ENCODE measurements at regions not wholly inside any gene's neighbourhood (a gene's known extent, or its start where the extent isn't known, plus 50 kb on each side); places are given as distances from the start of the nearest gene placed in this dataset.

DNA sequence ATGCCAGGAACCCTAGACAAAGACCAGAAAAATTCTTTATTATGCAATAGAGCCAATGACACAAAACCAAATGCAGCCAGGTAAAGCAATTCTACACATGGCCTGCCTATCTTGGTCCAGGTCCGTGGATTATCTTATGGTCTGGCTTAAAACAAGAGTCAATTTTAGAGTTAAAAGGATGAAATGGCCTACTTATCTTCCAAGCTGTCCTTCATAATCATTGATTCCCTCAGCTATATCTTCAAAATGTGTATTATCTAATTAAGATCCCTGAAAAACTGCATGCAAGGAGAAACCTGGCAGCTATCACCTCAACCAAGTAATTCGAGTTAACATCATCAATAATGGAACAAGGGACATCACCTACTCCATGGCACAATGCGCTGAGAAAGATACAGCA, 479.4 kb upstream of the NRP1 start:
- no peak for DNase-seq (ENCODE audit: low read depth, low spot score)

DNA sequence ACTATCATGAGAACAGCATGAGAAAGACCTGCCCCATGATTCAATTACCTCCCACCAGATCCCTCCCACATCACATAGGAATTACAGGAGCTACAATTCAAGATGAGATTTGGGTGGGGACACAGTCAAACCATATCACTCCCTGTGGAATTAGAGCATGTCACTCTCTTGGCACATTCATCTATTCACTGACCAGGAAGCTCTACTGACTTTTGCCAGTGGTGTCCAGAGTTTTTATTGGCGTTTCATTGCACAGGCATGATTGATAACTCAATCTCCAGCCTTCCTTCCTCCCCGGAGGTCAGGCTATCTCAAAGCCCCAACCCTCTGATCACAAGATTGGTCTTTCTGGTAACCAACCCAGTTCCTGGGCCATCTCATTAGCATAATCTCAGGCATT, 478.9 kb upstream of the NRP1 start:
- no peak for DNase-seq (ENCODE audit: low read depth, low spot score)

DNA sequence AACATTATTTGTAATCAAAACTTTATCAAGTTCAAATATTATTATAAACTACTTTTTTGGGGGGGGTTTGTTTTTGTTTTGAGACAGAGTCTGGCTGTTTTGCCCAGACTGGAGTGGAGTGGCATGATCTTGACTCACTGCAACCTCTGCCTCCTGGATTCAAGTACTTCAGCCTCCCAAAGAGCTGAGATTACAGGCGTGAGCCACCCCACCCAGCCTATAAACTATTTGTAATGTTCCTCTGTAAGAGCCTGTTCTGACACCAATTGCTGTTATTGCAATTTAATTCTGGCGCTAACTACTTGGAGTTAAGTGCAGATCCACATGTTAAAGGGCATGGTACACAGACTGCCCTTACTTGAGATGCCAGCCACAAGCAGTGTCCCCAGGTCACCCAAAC, 478.1 kb upstream of the NRP1 start:
- DNase-seq (ENCODE audit: low read depth, low spot score): no peak

DNA sequence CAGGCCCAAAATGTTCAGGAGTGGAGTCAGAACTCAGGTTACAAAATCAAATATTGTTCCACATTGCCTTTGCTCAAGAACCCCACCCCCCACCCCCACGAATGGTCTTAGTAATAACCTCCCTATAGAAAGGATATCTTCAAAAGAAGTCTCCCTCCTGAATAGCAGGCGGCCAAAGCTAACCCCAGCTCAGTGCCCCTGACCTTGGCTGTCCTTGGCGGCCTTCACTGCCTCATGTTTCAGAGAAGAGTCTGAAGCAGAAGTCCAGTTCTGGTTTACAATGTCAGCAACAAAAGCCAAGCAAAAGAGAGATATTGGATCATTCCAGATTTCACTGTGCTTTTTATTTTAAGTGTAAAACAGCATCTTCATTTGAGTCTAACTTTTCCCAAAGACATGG, 476.5 kb upstream of the NRP1 start:
- no peak for DNase-seq (ENCODE audit: low read depth, low spot score)

DNA sequence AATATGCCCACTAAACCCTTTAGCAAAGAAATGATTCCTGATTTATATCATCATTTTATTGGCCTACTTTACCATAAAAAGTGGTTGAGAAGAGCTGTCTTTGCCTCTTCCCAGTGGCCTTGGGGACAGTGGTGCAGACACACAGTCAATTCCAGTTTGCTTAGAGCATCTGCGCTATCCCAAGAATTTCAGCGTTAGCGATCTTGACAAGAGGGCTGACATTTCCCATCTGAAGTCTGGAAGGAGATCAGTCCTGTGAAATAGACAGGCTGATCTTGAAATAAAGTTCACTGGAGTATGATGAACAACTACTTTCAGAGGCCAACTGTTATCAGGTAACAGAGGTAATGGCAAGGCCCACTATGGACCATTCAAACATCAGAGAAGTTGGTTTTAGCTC, 475.3 kb upstream of the NRP1 start:
- DNase-seq (ENCODE audit: low read depth, low spot score): no peak

DNA sequence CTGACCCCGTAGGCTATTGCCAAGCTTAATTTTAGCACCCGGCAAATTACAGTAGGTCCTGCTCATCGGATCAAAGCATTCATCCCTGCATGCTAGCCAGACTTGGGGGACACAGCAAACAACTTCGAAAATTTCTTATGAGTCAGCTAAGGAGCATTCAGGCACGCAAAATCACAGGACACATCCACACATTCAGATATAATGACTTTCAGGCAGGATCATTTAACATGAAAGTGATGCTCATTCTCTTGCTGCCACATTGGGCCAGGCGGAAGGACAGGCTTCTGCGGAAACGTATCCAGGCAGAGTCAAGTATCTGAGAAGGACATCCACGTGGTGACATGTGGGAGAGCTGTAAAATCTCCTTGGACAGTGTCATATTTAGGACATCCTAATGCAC, 474.0 kb upstream of the NRP1 start:
- DNase-seq (ENCODE audit: low read depth, low spot score): no peak

DNA sequence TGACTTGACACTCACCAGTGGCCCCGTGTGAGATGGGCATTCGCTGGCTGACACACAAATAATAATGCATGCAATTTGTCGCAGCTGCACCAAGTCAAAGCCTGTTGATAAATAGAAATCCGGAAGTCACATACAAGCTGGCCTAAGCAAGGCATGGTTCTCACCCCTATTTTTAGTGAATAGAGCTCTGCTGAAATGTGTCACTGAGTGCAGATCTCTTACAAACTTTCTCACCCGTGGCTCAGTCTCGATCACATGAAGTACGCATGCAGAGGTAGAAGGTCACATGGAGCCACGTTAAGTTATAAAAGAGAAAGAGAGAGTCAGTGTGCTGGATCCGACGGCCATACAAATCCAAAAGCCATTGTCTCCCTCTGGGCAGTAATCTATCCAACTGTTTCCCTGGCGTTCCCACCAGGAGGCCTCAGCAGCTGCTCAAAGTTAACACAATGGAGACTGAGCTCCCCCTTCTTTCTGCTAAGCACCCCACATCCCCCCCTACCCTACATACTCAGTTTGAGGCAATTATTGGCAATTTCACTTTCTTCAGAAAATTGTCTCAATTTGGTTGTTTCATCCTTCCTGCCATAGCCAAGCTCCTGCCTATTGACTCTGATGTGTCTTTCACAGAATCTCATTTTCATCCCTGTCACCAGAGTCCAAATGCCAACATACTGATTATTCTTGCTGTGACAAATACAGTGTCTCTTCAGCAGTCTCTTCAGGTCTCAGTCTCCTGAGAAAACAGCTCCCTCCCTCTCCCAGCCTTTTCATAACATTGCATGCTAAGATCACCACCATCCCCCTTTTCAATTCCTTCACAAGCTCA, 473.3 kb upstream of the NRP1 start:
- no peak for DNase-seq (ENCODE audit: low read depth, low spot score)

DNA sequence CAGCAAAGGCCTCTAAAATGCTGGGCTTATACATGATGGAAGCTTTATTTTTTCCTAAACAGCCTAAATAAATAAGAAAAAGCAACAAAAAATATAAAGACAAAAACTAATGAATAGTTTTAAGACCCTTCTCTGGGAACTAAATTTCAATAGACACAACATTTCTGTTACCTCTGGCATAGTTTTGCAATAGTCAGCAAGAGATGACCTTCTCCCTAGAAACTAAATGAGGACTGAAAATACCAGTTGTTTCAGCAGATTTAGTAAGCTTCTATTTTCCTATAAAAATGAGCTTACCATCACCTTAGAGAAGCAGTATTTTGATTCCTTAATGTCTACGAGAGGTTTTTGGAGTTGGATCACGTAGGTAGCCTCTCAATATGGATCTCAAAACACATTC, 471.4 kb upstream of the NRP1 start:
- DNase-seq (ENCODE audit: low read depth, low spot score): no peak

DNA sequence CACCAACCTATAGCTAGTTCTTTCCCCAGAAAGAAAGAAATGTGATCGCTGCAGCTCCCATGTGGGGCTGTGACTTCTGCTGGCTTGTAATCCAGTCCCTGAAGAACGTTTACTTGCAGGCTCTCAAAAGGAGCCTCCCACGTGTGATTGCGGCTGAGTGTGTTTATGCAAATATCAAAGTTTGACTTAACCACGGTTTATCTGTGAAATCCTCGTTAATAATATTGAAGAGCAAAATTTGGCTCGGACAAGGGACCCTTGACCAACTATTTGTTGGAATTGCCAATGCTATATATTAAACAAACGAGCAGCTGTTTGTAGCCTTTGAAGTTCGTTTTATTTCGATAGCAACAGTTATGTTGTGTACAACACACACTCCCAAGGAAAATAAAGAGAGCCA, 470.1 kb upstream of the NRP1 start:
- no peak for DNase-seq (ENCODE audit: low read depth, low spot score)

DNA sequence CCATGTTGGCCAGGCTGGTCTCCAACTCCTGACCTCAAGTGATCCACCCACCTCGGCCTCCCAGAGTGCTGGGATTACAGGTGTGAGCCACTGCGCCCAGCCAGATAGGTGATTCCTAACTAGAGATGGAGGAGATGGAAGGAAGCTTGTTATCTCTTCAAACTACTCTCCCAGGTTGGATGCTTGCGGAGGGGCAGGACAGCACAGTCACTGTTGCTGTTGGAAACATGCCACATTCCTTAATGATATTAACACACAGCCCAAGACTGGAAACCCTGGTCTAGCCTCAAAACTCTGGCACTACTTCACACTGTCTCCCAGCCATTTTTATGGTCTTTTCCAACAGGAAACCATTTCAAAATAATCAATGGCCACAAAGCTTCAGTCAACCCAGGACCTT, 468.8 kb upstream of the NRP1 start:
- peak; percentile 9 for DNase-seq (ENCODE audit: low read depth, low spot score)

DNA sequence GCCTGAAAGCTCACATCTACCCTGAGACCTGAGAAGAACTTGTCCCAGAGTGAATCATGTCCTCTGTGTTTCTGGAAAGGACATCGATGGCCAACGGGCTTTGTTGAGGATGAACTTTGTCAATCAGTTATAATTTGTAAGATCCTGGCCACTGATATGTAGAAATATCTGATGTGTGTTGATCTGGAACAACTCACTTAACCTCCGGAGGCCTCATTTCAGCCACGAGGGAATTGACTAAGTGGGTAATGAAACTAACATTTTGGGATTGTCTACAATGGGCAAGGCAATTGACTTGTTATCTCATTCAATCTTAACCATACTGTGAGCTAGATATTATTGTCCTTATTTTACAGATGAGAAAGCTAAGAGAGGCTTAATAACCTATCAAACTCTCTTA, 468.1 kb upstream of the NRP1 start:
- DNase-seq (ENCODE audit: low read depth, low spot score): no peak

DNA sequence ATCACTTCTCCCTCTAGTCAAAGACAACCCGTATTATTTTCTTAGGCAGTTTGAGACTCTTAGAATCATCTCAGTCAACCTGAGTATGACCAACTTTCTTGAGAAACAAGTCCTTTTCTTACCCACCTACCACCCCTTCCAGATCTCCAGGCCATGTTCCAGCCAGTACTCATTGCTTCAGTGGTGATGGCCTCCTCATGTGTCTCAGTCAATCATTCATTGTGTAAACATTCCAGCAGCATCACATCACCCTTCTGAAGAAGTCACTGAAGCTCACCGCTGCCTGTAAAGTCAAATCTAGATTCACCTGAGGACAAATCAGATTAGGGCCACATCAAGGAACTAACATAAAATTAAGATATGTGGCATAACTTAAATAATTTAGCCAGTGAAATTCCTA, 467.2 kb upstream of the NRP1 start:
- peak; percentile 41 for DNase-seq (ENCODE audit: low read depth, low spot score)

DNA sequence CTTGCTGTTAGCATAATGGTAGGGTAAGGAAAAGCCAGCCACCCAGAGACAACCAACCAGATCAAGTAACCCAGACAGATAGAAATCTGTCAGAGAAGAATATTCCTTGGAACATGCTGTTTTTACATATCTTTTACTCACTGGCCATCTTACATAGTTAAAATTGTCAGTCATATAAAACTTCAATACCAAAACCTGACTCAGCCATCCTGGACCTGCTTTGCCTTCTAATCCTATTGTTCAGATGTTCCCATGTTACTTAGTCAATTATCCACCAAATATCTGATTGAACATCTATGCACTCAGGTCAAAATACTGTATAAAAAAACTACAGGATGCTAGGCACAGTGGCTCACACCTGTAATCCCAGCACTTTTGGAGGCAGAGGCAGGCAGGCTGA, 466.5 kb upstream of the NRP1 start:
- no peak for DNase-seq (ENCODE audit: low read depth, low spot score)

DNA sequence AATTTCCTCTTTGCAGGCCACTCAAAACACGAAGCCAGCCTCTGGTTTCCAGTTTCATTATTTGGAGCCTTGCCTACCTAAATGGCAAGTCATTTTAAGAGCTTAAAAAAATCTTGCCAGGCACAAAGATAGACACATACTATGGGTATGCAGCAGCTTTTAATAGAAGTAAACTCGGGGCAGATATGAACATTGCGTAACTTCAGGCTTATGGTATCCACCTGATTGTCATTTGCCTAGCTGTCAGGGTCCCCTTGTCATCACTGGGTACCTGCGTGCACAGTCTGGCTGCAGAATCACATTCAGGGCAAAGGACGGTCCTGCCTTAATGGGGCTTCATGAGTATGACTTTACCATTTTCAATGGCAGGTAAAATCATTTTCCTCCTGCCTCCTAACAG, 466.1 kb upstream of the NRP1 start:
- no peak for DNase-seq (ENCODE audit: low read depth, low spot score)

DNA sequence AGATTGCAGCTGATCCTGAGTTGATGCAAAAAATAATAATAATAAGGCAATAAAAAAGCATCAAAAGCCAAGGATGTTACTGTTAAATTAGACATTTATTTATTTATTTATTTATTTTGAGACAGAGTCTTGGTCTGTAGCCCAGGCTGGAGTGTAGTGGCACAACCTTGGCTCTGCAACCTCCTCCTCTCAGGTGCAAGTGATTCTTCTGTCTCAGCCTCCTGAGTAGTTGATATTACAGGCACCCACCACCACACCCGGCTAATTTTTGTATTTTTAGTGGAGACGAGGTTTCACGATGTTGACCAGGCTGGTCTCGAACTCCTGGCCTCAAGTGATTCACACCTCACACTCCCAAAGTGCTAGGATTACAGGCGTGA, 465.5 kb upstream of the NRP1 start:
- DNase-seq (ENCODE audit: low read depth, low spot score): no peak

DNA sequence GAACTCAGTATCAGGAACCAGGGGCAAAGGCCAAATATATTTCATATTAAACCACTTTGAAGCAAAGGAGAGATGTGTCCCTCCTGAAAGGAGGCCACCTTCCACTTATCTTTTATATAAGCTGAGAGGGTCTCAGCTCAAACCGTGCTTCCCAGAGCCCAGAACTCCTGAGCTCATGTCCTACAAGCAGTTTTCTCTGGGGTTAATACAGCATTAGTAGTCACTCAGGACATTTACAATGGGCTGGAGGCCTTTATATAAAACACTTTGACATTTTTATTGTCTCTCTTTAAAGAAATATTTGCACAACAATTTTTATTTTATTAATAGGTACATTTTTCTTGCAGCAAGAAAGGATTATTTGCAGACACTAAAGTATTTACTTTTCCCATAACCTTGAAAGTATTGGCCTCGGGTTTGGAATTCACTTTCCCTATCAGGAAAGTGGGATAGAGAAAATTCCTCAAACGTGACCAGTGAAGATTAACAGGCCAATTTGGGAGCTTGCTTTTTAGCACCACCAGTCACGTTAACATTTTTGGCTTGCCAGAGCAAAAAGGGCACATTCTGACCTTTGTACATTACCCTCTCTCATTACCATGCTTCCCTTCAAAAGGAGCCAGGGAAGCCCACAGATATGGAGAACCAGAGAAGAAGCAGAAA, 464.9 kb upstream of the NRP1 start:
- peak; percentile 13 for DNase-seq (ENCODE audit: low read depth, low spot score)

DNA sequence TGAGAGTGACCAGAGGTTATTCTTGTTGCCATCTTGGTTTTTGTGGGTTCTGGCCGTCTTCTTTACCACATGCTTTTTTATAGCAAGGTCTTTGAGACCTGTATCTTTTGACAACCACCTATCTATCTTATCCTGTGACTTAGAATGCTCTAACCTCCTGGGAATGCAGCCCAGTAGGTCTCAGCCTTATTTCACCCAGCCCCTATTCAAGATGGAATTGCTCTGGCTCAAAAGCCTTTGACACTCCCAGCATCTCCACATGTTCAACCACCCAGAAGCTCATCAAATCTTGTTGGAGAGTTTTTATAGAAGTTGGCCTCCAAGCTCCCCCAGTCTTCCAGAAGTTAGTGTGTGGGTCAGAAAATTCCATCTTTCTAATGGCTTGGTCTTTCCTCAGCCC, 464.3 kb upstream of the NRP1 start:
- DNase-seq (ENCODE audit: low read depth, low spot score): peak; percentile 11

DNA sequence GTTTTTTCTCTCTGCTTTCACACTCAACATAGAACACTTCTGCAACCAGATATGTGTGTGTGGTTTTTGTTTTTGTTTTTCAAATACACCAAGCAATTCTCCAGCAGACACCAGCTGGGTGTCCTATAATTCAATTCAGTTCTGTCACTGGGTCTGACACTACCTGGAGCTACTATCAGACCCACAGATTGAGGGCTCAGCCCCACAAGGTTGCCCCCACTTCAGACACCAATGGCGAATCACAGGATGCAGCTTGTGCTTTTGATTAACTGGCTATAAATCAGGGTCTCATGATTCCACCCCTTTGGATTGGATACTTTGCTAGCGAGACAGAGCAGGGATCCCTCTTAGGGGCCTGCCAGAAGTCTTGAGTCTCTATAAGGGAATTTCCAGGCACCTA, 462.2 kb upstream of the NRP1 start:
- DNase-seq (ENCODE audit: low read depth, low spot score): no peak

DNA sequence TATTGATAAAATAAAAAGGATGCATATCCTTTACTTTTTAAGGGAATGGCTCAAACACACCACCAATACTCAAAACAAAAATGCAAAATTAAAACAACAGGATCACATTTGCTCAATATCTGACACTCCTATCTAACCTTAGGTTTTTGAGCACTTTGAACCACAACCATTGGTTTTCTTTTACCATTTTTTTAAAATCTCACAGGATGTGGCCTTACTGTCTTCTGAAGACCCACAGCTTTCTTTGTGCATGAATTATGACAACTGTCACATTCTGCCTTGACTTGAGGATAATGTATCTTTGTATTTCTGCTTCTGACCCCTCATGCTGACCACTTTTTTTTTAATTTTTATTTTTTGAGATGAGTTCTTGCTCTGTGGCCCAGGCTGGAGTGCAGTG, 461.1 kb upstream of the NRP1 start:
- DNase-seq (ENCODE audit: low read depth, low spot score): no peak

DNA sequence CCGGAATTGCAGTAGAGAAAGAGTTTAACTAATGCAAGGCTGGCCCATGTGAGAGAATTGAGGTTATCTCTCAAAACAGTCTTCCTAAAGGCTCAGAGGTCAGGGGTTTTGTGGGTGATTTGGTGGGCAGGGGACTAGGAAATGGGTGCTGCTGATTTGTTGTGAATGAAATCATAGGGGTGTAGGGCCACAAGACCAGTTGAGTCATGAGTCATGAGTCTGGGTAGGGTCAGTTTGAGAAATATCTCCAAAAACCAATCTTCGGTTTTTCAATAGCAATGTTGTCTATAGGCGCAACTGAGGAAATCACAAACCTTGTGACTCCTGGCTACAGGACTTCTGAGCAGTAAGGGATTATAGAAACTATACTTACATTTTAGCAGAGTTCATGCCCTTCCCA, 460.0 kb upstream of the NRP1 start:
- no peak for DNase-seq (ENCODE audit: low read depth, low spot score)

DNA sequence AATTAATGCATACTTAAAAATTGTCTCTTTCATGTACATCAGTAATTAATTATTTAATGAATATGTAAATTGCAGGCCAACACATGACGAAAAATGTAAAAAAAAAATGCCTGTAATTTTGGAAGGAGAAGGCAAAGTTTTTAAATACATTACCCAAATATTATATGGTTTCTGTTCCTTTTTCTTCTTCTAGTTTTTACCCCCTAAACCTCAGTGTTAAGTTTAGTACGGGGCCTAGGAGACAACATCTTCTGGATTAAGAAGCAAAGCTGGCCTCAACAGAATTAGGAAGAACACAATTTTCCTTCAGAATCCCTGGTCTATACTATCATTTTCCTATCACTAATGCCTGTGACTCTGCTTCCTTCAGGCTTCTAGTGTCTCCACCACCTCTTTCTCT, 459.3 kb upstream of the NRP1 start:
- DNase-seq (ENCODE audit: low read depth, low spot score): no peak

DNA sequence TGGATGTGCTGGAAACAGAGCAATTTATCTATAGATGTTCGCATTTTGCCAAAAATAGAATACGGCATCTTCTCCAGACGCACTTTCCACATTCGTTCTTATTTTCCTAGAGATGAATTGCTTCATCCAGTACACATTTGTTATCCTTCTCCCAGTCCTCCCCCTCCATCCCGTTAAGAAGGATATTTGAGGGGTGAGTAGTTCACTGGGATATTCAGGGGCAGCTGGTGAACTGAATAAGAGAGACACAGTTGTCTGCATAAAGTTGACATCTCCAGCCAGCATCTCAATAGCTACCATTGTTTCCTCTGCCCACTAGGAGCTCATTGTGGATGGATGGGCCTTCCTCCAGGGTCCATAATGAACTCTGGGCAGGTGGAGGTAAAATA, 456.8 kb upstream of the NRP1 start:
- no peak for DNase-seq (ENCODE audit: low read depth, low spot score)

DNA sequence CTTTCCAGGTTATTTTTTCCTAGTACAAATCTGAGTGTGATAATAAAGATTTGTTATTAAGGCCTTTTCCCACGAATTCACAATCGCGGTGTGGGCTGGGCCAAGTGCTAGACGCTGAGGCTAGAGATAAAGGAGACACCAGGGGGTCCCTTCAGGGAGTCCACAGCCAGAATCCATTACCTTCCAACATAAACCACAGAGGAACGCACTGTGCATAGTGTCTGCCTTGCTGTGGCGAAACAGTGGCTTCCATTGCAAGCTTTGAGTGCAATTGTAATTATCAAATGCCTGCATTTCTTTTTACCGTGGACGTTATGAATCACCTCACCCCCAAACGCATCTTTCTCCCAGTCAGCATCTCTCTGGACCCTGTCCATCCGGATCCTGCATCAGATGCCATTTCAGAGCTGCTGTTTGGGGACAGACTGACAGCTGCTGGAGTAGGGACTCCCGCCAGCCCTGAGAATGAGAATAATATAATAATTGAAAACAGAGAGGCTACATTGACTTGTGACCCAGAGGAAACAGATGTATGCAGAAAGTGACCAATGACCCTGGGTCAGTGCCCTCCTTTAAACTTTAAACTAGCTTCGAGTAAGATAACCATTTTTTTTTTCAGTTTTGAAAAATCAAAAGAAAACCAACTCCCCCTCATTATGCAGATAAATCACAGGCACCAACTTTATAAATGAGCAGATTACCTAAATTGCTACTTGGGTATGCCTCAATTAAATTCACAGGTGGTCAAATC, 456.2 kb upstream of the NRP1 start:
- DNase-seq (ENCODE audit: low read depth, low spot score): no peak

Data from ELF-1 (cell line).